OCI-LY7 (cell line): ENCODE measurements at regions not wholly inside any gene's neighbourhood (a gene's known extent, or its start where the extent isn't known, plus 50 kb on each side); places are given as distances from the start of the nearest gene placed in this dataset.
"Not testable (repeated sequence)": the region's sequence is repeated elsewhere in the genome, so short reads cannot be mapped to it uniquely, and the experiment has no call there.

Source experiments
- CTCF ChIP-seq: fragments of 200-600 bp; sonication (generic); conservative IDR thresholded peaks from 2 replicates; pipeline ENCODE4 v1.5.1; 2014; ENCODE audit warnings: mild to moderate bottlenecking, antibody characterized with exemption, low read length, moderate library complexity, mixed read lengths
- EZH2phosphoT487 ChIP-seq: fragments of 200-600 bp; sonication (generic); IDR thresholded peaks from 2 replicates; pipeline ENCODE4 v1.6.1; 2018; ENCODE audit warnings: low read depth, borderline replicate concordance, mild to moderate bottlenecking, mixed run types, antibody characterized with exemption, low read length, moderate library complexity, mixed read lengths

GRCh38 chr11:112673401-112673800, 287.8 kb upstream of the NCAM1 start:
- not testable (repeated sequence) for TF ChIP-seq CTCF, EZH2phosphoT487
